Right renal cortex interstitium (tissue), 3 donors: ENCODE measurements at regions not wholly inside any gene's neighbourhood (a gene's known extent, or its start where the extent isn't known, plus 50 kb on each side); places are given as distances from the start of the nearest gene placed in this dataset.
"Not testable (repeated sequence)": the region's sequence is repeated elsewhere in the genome, so short reads cannot be mapped to it uniquely, and the experiment has no call there.

Experiments
- DNase-seq, 3 donors: peaks; one replicate each; pipeline ENCODE4 v3.0.0-alpha.2; 2013; ENCODE audit warnings: low read depth in 3 of 3, low spot score in 2 of 3

- no peak for DNase-seq
These were observed 238.2 kb upstream of the KCNN2 start for GRCh38 chr5:114123654-114124053.

GRCh38 chr5:114146398-114146797 lies 215.5 kb upstream of the KCNN2 start:
- no peak for DNase-seq

GRCh38 chr5:114148253-114148652 lies 213.6 kb upstream of the KCNN2 start:
- DNase-seq = no peak

GRCh38 chr5:114148728-114149127 lies 213.1 kb upstream of the KCNN2 start:
- DNase-seq = not testable (repeated sequence)

GRCh38 chr5:114152656-114153360 lies 209.1 kb upstream of the KCNN2 start:
- no peak for DNase-seq

GRCh38 chr5:114153392-114153791 lies 208.5 kb upstream of the KCNN2 start:
- DNase-seq = no peak

GRCh38 chr5:114153833-114154232 lies 208.0 kb upstream of the KCNN2 start:
- DNase-seq = no peak

- no peak for DNase-seq
These were observed 195.8 kb upstream of the KCNN2 start for GRCh38 chr5:114166081-114166480.

GRCh38 chr5:114174131-114174530 lies 187.7 kb upstream of the KCNN2 start:
- DNase-seq = no peak

- DNase-seq = no peak
These were observed 187.0 kb upstream of the KCNN2 start for GRCh38 chr5:114174837-114175236.

GRCh38 chr5:114176356-114176755 lies 185.5 kb upstream of the KCNN2 start:
- no peak for DNase-seq

GRCh38 chr5:114179134-114179533 lies 182.7 kb upstream of the KCNN2 start:
- no peak for DNase-seq

- DNase-seq = no peak
These were observed 177.9 kb upstream of the KCNN2 start for GRCh38 chr5:114184006-114184405.

GRCh38 chr5:114185274-114185673 lies 176.6 kb upstream of the KCNN2 start:
- no peak for DNase-seq

- DNase-seq = no peak
These were observed 170.4 kb upstream of the KCNN2 start for GRCh38 chr5:114191441-114191840.

- no peak for DNase-seq
These were observed 169.8 kb upstream of the KCNN2 start for GRCh38 chr5:114192108-114192507.

- DNase-seq = no peak
These were observed 160.5 kb upstream of the KCNN2 start for GRCh38 chr5:114201332-114201731.

GRCh38 chr5:114204923-114205322 lies 156.9 kb upstream of the KCNN2 start:
- DNase-seq = no peak

- no peak for DNase-seq
These were observed 155.2 kb upstream of the KCNN2 start for GRCh38 chr5:114206640-114207039.

GRCh38 chr5:114207615-114208014 lies 154.3 kb upstream of the KCNN2 start:
- DNase-seq = no peak

GRCh38 chr5:114208120-114208519 lies 153.8 kb upstream of the KCNN2 start:
- no peak for DNase-seq

GRCh38 chr5:114208588-114208987 lies 153.3 kb upstream of the KCNN2 start:
- no peak for DNase-seq

GRCh38 chr5:114210662-114211061 lies 151.2 kb upstream of the KCNN2 start:
- DNase-seq = no peak
